NCI-H1092 (cell line): ENCODE measurements at regions not wholly inside any gene's neighbourhood (a gene's known extent, or its start where the extent isn't known, plus 50 kb on each side); places are given as distances from the start of the nearest gene placed in this dataset.
"Not testable (repeated sequence)": the region's sequence is repeated elsewhere in the genome, so short reads cannot be mapped to it uniquely, and the experiment has no call there.

Experiments used
- DNase-seq: peaks from one replicate; lab custom pipeline; 2025; lab: John Stamatoyannopoulos, UW

- DNase-seq = not testable (repeated sequence)
These were observed 103.3 kb upstream of the SALL1 start for GRCh38 chr16:51254390-51254789.

DNA sequence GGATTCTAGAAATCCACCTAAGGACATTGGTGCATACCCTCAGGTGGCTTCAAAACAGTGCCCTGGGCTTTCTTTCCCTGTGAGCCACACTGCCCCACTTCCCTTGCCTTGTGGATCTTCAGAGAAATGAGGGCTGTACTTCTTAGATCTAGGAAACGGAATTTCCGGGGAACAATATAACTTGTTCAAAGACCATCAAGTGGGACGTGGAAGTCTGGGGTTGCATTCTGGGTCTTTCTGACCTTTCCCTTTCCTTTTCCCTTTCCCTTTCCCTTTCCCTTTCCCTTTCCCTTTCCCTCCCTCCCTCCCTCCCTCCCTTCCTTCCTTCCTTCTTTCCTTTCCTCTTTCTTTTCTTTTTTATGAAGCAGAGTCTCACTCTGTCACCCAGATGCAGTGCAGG lies 97.1 kb upstream of the SALL1 start:
- DNase-seq = no peak

DNA sequence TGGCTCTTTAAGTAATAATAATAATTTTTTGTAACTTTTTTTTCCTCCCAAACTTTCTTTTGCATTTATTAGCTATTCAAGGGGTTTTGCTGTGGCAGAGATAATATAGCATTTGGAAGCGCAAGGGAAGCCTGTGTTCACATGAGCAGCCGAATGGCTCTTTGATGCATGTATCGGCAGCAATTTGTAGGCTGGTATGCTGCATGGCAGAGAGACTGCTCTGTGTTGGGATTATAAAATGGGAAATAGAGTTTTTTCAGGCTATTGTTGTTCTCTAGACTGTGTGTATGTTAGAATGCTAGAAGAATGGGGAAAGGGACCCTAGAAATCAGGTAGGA lies 94.6 kb upstream of the SALL1 start:
- DNase-seq = no peak

DNA sequence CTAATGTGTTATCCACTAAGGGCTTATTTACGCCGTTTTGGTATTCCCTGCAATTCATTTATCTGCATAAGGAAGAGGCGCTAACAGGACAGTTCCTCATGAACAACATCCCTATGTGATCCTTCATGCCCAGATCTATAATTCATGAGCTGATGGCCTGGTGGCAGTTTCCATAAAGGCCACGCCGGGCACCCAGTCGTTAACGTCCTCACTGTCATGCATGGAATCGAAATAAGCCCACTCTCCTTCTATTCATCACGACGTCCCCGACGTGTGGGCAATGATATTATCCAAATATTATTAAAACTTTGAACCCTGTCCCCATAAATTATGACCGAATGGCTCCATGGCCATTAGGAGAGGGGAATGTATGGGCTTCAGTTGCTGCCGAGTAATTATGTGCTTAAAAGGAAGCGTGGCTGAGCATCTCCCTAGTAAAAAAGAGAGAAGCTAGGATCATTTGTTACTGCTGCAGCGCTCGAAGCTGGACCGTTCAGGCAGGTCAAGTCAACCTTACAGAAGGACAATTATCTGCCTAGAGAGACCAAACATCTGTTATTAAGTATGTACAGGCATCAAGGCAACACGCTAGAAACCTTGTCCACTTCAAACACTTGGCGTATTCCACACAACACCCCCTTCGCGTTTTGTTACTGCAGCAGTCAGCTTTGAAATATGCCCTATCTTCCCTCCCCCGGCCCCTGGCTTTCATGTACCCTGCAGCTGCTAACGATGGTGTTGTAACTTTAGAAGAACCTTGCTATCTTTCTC lies 94.0 kb upstream of the SALL1 start:
- no peak for DNase-seq

- DNase-seq = no peak
These were observed 92.9 kb upstream of the SALL1 start for GRCh38 chr16:51243936-51244436.

DNA sequence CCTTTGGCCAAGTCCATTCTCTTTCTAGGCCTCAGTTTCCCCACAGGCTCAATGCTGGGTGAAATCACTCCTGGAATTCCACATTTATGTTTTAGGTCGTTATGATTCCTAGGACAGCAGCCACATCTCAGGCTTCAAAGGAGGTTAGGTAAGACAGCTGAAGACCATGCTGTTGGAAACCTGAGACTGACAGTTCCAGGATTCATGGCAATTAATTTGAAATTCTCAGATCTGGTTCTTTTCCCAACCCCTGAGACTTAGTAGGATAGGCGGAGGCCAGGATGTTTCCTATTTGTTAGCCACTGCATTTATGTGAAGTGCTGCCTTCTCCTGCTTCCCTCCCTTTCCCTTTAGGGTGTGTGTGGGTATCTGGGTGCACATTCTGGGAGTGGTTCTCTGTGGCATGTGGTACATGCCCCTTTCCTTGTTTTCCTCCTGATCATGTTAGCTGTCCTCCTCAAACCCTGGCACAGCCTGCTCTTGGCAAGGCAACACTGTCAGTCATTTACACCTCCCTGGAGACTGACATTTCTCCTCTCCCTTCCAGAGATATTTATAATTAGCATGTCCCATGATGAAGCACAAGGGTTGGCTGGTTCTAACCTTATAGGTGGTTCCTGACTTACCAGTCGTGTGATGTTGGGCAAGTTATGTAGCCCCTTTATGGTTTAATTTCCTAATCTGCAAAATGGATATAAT lies 91.4 kb upstream of the SALL1 start:
- no peak for DNase-seq

DNA sequence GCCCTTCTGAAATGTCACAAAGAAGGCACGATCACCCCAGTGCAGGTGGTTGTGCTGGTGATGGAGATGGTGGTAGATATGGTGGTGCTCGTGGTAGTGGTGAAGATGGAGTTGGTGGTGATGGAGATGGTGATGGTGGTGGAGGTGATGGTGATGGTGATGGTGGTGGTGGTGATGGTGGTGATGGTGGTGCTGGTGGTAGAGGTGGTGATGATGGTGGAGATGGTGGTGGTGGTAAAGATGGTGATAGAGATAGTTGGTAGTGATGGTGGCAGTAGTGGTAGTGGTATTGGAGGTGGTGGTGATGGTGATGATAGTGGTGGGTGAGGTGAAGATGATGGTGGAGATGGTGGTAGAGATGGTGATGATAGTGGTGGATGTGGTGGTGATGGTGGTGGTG lies 88.1 kb upstream of the SALL1 start:
- DNase-seq = no peak

- DNase-seq = peak; percentile 28
These were observed 86.8 kb upstream of the SALL1 start for GRCh38 chr16:51237861-51238378.

DNA sequence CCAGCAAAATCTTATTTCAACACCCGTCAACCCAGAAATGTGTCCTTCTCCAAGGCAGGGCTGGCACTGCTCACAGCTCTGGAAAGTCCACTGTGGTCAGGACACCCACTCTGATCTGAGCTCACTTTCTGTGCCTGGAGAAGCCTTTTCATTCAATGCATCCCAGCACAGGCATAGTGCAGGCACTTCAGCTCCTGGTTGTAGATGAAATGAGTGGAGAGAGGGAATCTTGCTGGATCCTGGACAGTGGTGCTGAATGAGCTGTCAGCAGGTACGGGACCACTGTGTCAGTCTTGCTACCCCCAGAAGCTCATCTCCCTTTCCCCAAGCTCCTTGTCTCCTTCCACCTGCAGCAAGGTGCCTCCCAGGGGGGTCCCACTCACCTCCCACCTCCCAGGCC lies 86.1 kb upstream of the SALL1 start:
- DNase-seq = no peak

DNA sequence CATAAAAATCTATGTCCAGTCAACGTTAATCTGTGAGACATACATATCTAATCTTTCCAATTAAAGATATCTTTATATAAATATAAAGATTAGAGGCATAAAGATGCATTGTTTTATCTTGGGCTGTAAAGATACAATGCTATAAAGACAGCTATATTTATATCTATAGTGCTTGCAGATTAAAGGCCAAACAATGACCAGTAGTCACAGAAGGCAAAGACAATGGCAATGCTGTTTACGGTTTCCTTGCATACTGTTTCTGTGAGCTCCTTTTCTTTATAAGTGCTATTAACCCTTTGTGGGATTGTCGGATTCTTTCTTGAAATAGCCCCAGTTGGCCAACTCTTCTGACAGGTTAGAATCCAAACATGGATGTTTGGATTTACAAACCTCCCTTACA lies 85.5 kb upstream of the SALL1 start:
- DNase-seq = no peak

GRCh38 chr16:51231702-51232101 lies 80.6 kb upstream of the SALL1 start:
- no peak for DNase-seq

- DNase-seq = not testable (repeated sequence)
These were observed 79.0 kb upstream of the SALL1 start for GRCh38 chr16:51230035-51230434.

DNA sequence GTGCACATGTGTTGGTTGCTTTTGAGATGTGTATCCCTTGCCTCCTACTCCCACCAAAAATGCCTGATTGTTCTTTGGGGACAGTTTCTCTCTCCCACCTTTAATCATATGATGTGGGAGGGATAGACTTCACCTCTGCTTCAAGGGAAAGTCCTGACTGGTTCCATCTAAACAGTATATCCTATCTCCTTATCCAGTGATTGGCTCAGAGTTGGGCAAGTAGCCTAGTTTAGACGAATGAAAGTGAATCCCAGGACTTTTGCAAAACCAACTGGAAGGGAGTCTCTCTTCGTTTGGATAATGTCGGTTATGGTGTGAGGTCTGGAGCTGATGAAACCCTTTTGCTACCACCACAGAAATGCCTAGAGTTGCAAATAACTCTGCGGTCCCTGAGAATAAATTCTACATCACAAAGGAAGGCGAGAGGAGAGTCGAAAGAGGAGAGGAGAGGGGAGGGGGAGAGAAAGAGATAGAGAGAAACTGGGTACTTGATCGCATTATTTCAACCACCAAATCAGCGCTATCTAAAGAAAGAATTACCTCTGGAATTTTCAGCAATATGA lies 77.1 kb upstream of the SALL1 start:
- DNase-seq = no peak

GRCh38 chr16:51225878-51226277 lies 74.8 kb upstream of the SALL1 start:
- DNase-seq = no peak

GRCh38 chr16:51224317-51224716 lies 73.2 kb upstream of the SALL1 start:
- no peak for DNase-seq

DNA sequence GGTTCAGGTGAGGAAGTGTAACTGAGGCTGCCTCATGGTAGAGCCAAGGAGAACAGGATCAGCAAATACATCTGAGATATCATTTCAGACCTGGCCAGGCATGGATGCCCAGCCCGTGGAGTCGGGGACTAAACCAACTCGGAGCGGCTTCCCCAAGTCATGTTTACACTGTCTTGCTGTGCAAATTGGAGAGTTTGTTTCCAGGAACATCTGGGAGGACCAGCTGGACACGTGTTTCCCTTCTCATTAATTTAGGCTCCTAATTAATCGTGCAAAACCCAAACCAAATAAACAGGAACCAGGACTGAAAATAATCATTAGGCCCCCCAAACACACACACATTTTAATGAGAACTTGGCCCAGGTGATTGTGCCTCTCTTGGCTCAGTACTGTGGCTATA lies 70.9 kb upstream of the SALL1 start:
- DNase-seq = no peak

DNA sequence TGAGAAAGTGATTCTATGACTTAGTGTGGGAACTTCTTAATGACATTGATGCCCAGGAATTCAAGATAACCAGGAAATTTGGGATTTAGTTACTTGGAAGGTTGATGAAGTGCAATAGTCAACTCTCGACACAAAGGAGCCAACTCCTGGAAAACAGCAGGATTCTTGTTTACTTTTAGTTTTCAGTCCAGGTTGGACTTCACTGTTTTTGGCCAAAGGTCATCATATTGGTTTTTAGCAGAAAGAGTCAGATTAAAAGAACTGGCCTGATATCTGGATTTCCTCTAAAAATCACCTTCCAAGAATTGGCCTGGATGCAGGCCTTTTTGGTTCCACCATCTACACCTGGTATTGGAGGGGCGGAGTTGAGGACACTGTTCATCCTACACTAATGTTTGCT lies 60.1 kb upstream of the SALL1 start:
- no peak for DNase-seq

DNA sequence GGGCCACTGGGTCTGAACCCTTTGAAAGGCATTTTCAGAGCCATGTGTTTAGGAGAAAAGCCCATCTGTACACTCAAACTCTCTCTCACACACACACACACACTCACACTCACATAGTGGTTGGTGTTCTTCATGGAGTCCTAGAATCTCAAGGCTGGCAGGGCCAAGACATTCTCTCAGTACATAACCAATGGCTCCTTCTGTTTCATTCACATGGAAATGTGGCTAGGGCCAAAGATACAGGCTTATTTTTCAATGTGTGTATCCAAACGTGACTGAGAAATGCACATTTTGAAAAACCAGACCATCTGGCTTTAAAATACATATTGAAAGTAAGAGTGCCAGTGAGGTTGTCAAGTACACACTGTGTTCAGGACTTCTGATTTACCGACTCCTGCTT lies 59.0 kb upstream of the SALL1 start:
- no peak for DNase-seq

GRCh38 chr16:51201604-51202003 lies 50.5 kb upstream of the SALL1 start:
- DNase-seq = no peak
